Astrocyte of the spinal cord (primary cell): ENCODE measurements at regions not wholly inside any gene's neighbourhood (a gene's known extent, or its start where the extent isn't known, plus 50 kb on each side); places are given as distances from the start of the nearest gene placed in this dataset.

Source experiments
- DNase-seq: peaks from one replicate; pipeline ENCODE4 v3.0.0; 2011; ENCODE audit warnings: low read depth, low spot score
- H3K4me3 ChIP-seq: 2 replicates; pipeline ENCODE4 v1.5.1; 2011; ENCODE audit warnings: low read depth, mild to moderate bottlenecking, low read length, moderate library complexity
- in situ Hi-C: cut with HindIII; loops from 2 replicates; pipeline ENCODE4 v1.10.0; 2017; ENCODE audit warnings: low sequenced_read_pairs
- TF ChIP-seq, protein P1 (sequence below): IDR thresholded peaks from 2 replicates; pipeline ENCODE4 v1.5.1; 2012; ENCODE audit warnings: low read depth, mild to moderate bottlenecking, low read length, inconsistent platforms

DNA sequence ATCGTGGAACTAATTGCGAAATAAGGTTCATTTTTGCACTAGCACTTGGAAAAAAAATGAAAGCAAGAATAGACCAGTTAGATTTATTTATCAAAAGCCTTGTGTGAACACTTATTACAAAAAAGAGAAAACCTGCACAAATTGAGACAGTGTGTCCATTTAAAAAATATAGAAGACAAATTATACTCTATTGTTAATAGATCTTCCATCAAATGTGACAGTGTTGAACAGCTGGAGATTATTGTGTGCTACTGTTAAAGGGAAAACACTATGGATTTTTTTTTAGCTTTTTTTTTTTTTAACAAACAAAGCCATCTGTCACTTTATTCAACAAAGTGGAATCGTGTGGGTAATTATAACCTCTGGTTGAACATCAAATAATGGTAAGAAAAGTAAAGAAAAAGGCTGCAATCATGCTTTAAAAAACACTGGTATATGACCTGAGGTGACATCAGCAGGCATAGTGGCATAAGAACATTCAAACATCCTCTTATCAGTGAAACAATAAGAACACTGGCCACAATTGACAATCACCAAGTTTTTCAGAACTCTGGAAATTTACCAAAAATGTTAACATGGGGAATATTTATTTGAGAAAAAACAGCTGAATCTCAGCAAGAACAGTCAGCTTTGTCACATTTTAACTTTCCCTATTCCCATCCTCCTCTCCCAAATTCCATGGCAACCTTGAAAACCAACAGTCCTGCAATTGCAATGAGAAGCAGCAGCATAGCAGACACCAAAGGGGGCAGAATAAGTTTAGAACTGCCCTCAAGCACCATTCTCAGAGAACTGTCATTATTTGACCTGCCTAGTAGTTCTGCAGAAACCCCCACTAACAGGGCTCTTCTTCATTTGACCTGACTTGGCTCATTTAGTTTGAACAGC, 442.3 kb upstream of the MON1B start:
- TF ChIP-seq, protein P1, sequence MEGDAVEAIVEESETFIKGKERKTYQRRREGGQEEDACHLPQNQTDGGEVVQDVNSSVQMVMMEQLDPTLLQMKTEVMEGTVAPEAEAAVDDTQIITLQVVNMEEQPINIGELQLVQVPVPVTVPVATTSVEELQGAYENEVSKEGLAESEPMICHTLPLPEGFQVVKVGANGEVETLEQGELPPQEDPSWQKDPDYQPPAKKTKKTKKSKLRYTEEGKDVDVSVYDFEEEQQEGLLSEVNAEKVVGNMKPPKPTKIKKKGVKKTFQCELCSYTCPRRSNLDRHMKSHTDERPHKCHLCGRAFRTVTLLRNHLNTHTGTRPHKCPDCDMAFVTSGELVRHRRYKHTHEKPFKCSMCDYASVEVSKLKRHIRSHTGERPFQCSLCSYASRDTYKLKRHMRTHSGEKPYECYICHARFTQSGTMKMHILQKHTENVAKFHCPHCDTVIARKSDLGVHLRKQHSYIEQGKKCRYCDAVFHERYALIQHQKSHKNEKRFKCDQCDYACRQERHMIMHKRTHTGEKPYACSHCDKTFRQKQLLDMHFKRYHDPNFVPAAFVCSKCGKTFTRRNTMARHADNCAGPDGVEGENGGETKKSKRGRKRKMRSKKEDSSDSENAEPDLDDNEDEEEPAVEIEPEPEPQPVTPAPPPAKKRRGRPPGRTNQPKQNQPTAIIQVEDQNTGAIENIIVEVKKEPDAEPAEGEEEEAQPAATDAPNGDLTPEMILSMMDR, result no peak
- H3K4me3 ChIP-seq, result no peak overlapping the region
- in situ Hi-C loops, result no loop called here
- DNase-seq, result no peak

DNA sequence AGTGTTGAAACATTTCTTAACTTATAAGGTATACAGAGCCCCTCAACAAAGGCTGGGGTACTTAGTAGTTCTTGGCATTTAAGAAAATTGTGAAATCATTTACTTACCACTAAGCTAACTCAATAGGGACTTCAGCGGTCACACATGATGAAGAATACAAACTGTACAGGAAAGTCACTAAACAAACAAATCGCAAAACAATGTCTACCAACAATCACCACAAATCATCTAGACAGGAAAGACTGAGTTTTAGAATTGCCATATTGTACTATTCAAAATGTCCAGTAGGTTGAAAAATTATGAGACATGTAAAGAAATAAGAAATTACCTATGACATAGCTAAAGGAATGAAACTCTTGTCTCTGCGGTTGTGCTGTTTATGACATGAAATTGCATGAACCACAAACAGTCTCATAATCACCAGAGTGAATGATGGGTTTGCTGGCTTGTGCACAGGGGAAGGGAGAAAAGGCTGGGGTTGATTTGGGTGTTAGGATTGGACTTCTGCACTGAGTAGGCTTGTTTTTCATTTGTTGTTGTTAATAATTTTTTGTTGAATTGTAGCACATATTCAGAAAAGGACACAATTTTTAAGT, 441.1 kb upstream of the MON1B start:
- in situ Hi-C loops, result no loop called here

DNA sequence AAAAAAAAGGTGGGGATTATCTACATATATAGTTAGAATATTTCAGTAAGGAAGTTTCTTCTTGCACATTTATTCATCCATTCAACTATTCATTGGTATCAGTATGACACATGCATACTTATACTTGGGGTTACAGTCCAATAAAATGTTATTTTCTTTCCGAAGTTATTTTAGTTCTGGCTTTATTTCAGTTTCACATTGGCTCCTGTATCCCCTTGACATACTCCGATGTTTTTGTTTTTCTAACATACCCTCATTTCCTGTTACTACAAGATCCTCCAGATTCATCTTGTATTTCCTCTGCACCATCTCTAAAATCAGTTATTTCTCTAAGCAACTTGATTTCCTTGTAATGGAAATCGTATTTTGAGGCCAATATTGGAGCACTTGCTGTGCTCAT, 435.5 kb upstream of the MON1B start:
- H3K4me3 ChIP-seq, result no peak overlapping the region
- DNase-seq, result no peak
- TF ChIP-seq, protein P1, result no peak
- in situ Hi-C loops, result no loop called here

More for the DNA sequence above, 441.1 kb upstream of the MON1B start:
- no peak overlapping the region for H3K4me3 ChIP-seq
- no peak for DNase-seq
- TF ChIP-seq, protein P1, result no peak

DNA sequence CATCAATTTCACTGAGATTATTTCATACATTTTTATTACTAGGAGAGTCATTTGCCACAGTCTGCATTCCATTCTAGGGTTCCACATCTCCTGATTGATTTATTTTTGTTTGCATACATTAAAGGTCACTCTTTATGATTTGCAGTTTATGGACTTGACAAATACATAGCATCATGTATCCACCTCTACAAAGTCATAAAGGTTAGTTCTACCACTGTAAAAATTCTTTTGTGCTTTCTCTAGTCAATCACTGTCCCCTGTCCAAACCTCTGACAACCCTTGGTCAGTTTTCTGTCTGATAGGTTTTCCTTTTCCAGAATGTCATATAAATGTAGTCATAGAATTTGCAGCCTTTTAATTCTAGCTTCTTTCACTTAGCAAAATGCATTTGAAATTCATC, 434.6 kb upstream of the MON1B start:
- in situ Hi-C loops, result no loop called here
- TF ChIP-seq, protein P1, result no peak
- no peak overlapping the region for H3K4me3 ChIP-seq
- DNase-seq, result no peak

DNA sequence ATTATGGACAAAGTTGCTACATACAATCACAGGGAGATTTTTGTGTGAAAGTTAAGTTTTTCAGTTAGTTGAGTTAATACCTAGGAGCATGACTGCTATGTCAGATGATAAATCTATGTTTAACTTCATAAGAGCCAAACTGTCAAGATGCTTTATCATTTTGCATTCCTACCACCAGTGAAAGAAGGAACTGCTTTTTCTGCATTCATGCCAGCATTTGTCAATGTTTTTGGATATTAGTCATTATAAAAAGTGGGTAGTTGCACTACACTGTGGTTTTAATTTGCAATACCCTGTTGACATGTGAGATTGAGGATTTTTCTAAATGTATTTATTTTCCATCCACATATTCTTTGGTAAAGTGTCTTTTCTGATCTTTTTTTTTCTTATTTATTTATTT, 434.0 kb upstream of the MON1B start:
- in situ Hi-C loops, result no loop called here
- H3K4me3 ChIP-seq, result no peak overlapping the region
- TF ChIP-seq, protein P1, result no peak
- no peak for DNase-seq

DNA sequence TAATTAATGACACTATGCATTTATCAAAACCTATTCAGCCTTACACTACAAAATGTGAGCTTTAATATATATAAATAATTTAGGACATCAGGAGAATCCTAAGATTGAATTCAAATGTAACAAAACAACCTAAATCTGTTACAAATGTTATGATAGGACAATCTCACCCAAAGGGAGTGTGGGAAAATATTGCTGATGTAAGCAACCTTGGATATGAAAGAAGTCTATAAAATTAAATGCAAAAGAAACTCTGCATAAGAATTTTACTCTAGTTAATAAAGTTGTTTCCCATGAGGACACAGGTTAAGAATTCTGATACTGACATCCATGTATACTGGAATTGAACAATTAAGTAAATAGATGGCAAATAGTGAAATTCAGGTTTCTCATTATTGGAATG, 424.5 kb upstream of the MON1B start:
- no peak overlapping the region for H3K4me3 ChIP-seq
- DNase-seq, result no peak
- in situ Hi-C loops, result no loop called here
- TF ChIP-seq, protein P1, result no peak
